ENCODE measurements at regions not wholly inside any gene's neighbourhood (a gene's known extent, or its start where the extent isn't known, plus 50 kb on each side); places are given as distances from the start of the nearest gene placed in this dataset.

- Histone ChIP-seq H3K4me1 (ENCODE audit: control insufficient read depth, insufficient read depth, low read length) (no peaks in the 10 kb centered on the region), H3K36me3 (ENCODE audit: control insufficient read depth, insufficient read depth, low read length) (no peaks in the 10 kb centered on the region), H3K27ac (ENCODE audit: low read length) (no peak overlapping the region), H3K4me3 (ENCODE audit: low read length) (no peak overlapping the region), H3K27me3 (ENCODE audit: control insufficient read depth, insufficient read depth, low read length) (peaks cover 4% of the 10 kb centered on the region), H3K9me3 (replicated peaks; ENCODE audit: control insufficient read depth, low read depth, low read length) (no peaks in the 10 kb centered on the region)
- WGBS (ENCODE audit: insufficient coverage) = 81% methylated on average over 13 of the region's 13 CpGs
- DNase-seq = no peak
Observed at GRCh38 chr6:167470101-167470835, 145.4 kb downstream of the TTLL2 start.

DNA sequence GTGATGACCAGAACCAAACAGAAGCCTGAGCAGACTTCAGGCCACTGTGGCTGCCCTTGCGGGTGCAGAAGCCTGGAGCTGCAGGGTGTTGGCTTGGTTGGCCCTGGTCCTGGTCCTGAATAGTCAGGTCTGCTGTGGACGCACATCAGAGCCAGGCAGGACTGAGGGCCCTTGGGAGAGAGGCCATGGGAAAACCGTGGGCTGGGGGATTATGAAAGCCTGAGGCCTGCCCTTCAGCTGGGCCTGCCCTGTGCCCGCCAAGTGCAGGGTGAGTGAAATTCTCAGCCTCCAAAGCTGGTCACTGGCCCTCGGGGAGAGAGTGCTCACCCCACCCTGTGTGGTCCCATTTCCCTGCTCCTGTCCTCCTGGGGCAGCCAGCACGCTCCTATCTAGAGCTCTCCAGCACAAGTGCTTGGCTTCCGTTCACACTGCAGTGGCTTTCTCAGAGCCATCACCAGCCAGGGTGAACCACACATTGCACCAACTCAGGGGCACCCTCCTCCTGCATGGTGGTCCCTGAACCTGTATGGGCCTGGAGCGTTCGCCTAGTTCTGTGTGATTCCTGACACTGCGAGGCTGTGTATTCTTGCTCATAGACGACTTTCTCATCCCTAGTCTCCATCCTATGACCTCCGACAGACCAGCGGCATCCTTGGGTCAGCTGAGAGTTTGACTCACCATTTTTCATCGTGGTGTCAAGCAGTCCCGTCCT, 146.1 kb downstream of the TTLL2 start:
- Histone ChIP-seq H3K27me3 (ENCODE audit: control insufficient read depth, insufficient read depth, low read length) (peaks cover 4% of the 10 kb centered on the region), H3K9me3 (replicated peaks; ENCODE audit: control insufficient read depth, low read depth, low read length) (no peaks in the 10 kb centered on the region), H3K27ac (ENCODE audit: low read length) (no peak overlapping the region), H3K4me1 (ENCODE audit: control insufficient read depth, insufficient read depth, low read length) (peaks cover 1% of the 10 kb centered on the region), H3K36me3 (ENCODE audit: control insufficient read depth, insufficient read depth, low read length) (no peaks in the 10 kb centered on the region), H3K4me3 (ENCODE audit: low read length) (no peak overlapping the region)
- no peak for DNase-seq
- WGBS (ENCODE audit: insufficient coverage) = 85% methylated on average over 15 of the region's 15 CpGs

- WGBS (ENCODE audit: insufficient coverage) = 85% methylated on average over 7 of the region's 10 CpGs
- H3K4me3 ChIP-seq (ENCODE audit: low read length) = no peak overlapping the region
- H3K9me3 ChIP-seq (replicated peaks; ENCODE audit: control insufficient read depth, low read depth, low read length) = no peaks in the 10 kb centered on the region
- DNase-seq = no peak
- H3K27me3 ChIP-seq (ENCODE audit: control insufficient read depth, insufficient read depth, low read length) = peaks cover 4% of the 10 kb centered on the region
- H3K4me1 ChIP-seq (ENCODE audit: control insufficient read depth, insufficient read depth, low read length) = peaks cover 2% of the 10 kb centered on the region
- no peaks in the 10 kb centered on the region for H3K36me3 ChIP-seq (ENCODE audit: control insufficient read depth, insufficient read depth, low read length)
- H3K27ac ChIP-seq (ENCODE audit: low read length) = no peak overlapping the region
Observed at GRCh38 chr6:167471548-167471930, 146.7 kb downstream of the TTLL2 start.

GRCh38 chr6:167472148-167472547, 147.3 kb downstream of the TTLL2 start:
- WGBS (ENCODE audit: insufficient coverage) = 89% methylated on average over 1 of the region's 4 CpGs
- DNase-seq = no peak
- H3K27ac ChIP-seq (ENCODE audit: low read length) = no peak overlapping the region

GRCh38 chr6:167472880-167473279, 148.0 kb downstream of the TTLL2 start:
- no peaks in the 10 kb centered on the region for H3K9me3 ChIP-seq (replicated peaks; ENCODE audit: control insufficient read depth, low read depth, low read length)
- H3K4me3 ChIP-seq (ENCODE audit: low read length) = no peak overlapping the region
- no peaks in the 10 kb centered on the region for H3K36me3 ChIP-seq (ENCODE audit: control insufficient read depth, insufficient read depth, low read length)
- no peak overlapping the region for H3K27ac ChIP-seq (ENCODE audit: low read length)
- WGBS (ENCODE audit: insufficient coverage) = no CpG with 5 or more reads among the region's 1 CpG
- peaks cover 4% of the 10 kb centered on the region for H3K27me3 ChIP-seq (ENCODE audit: control insufficient read depth, insufficient read depth, low read length)
- peaks cover 2% of the 10 kb centered on the region for H3K4me1 ChIP-seq (ENCODE audit: control insufficient read depth, insufficient read depth, low read length)
- no peak for DNase-seq

More at GRCh38 chr6:167472148-167472547, 147.3 kb downstream of the TTLL2 start:
- peaks cover 2% of the 10 kb centered on the region for H3K4me1 ChIP-seq (ENCODE audit: control insufficient read depth, insufficient read depth, low read length)
- no peak overlapping the region for H3K4me3 ChIP-seq (ENCODE audit: low read length)
- H3K9me3 ChIP-seq (replicated peaks; ENCODE audit: control insufficient read depth, low read depth, low read length) = no peaks in the 10 kb centered on the region
- peaks cover 4% of the 10 kb centered on the region for H3K27me3 ChIP-seq (ENCODE audit: control insufficient read depth, insufficient read depth, low read length)
- no peaks in the 10 kb centered on the region for H3K36me3 ChIP-seq (ENCODE audit: control insufficient read depth, insufficient read depth, low read length)

GRCh38 chr6:167474171-167474570, 149.3 kb downstream of the TTLL2 start:
- Histone ChIP-seq H3K27me3 (ENCODE audit: control insufficient read depth, insufficient read depth, low read length) (peaks cover 4% of the 10 kb centered on the region), H3K27ac (ENCODE audit: low read length) (no peak overlapping the region), H3K36me3 (ENCODE audit: control insufficient read depth, insufficient read depth, low read length) (no peaks in the 10 kb centered on the region), H3K4me1 (ENCODE audit: control insufficient read depth, insufficient read depth, low read length) (peaks cover 2% of the 10 kb centered on the region), H3K9me3 (replicated peaks; ENCODE audit: control insufficient read depth, low read depth, low read length) (no peaks in the 10 kb centered on the region), H3K4me3 (ENCODE audit: low read length) (no peak overlapping the region)
- WGBS (ENCODE audit: insufficient coverage) = 70% methylated on average over 2 of the region's 8 CpGs
- no peak for DNase-seq

DNA sequence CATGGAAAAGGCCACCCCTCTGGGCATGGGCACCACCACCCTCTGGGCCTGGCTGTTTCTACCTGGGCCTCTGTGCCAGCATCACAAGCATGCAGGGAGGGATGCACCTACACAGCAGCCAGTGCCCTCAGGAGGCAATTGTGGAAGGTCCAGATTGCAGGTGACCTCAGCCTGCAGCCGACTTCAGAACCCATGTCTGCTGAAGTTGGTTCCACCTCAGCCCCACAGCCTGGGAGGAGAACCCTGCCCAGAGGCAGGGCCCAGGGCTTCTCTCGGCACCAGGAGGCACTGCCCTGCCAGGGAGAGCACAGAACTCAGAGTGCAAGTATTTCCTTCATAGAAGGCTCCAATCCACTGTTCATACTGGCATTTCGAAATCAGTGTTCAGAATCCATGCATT, 149.8 kb downstream of the TTLL2 start:
- H3K4me1 ChIP-seq (ENCODE audit: control insufficient read depth, insufficient read depth, low read length) = peaks cover 7% of the 10 kb centered on the region
- H3K27ac ChIP-seq (ENCODE audit: low read length) = no peak overlapping the region
- peaks cover 4% of the 10 kb centered on the region for H3K27me3 ChIP-seq (ENCODE audit: control insufficient read depth, insufficient read depth, low read length)
- DNase-seq = no peak
- no peaks in the 10 kb centered on the region for H3K9me3 ChIP-seq (replicated peaks; ENCODE audit: control insufficient read depth, low read depth, low read length)
- H3K36me3 ChIP-seq (ENCODE audit: control insufficient read depth, insufficient read depth, low read length) = no peaks in the 10 kb centered on the region
- H3K4me3 ChIP-seq (ENCODE audit: low read length) = no peak overlapping the region
- 71% methylated on average over 1 of the region's 3 CpGs for WGBS (ENCODE audit: insufficient coverage)

GRCh38 chr6:167475947-167476346, 151.1 kb downstream of the TTLL2 start:
- peaks cover 12% of the 10 kb centered on the region for H3K4me1 ChIP-seq (ENCODE audit: control insufficient read depth, insufficient read depth, low read length)
- H3K27ac ChIP-seq (ENCODE audit: low read length) = no peak overlapping the region
- no peaks in the 10 kb centered on the region for H3K9me3 ChIP-seq (replicated peaks; ENCODE audit: control insufficient read depth, low read depth, low read length)
- no peaks in the 10 kb centered on the region for H3K36me3 ChIP-seq (ENCODE audit: control insufficient read depth, insufficient read depth, low read length)
- no peak for DNase-seq
- WGBS (ENCODE audit: insufficient coverage) = 29% methylated on average over 9 of the region's 9 CpGs
- H3K27me3 ChIP-seq (ENCODE audit: control insufficient read depth, insufficient read depth, low read length) = peaks cover 4% of the 10 kb centered on the region
- H3K4me3 ChIP-seq (ENCODE audit: low read length) = no peak overlapping the region

- H3K27ac ChIP-seq (ENCODE audit: low read length) = no peak overlapping the region
- no peaks in the 10 kb centered on the region for H3K36me3 ChIP-seq (ENCODE audit: control insufficient read depth, insufficient read depth, low read length)
- DNase-seq = no peak
- no peak overlapping the region for H3K4me3 ChIP-seq (ENCODE audit: low read length)
- peaks cover 12% of the 10 kb centered on the region for H3K4me1 ChIP-seq (ENCODE audit: control insufficient read depth, insufficient read depth, low read length)
- 79% methylated on average over 12 of the region's 16 CpGs for WGBS (ENCODE audit: insufficient coverage)
- H3K9me3 ChIP-seq (replicated peaks; ENCODE audit: control insufficient read depth, low read depth, low read length) = no peaks in the 10 kb centered on the region
- peaks cover 4% of the 10 kb centered on the region for H3K27me3 ChIP-seq (ENCODE audit: control insufficient read depth, insufficient read depth, low read length)
Observed at GRCh38 chr6:167476844-167477595, 152.1 kb downstream of the TTLL2 start.

DNA sequence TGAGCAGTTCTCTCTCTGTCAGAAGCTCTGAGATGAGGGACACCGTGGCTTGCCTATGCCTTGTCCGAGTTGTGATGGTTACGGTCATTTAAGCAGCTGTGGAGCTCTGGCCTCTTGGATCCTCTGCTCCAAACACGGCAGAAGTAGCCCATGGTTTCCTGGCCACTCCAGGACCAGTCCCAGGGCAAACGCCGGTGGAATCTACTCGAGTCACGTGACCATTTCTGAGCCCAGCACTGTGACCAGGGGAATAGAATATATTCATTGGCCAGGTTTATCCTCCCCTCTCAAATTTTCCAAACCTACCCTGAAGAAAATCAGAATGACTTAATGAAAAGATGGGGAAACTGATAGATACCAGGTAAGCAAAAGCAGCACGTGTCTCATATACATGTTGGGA, 152.8 kb downstream of the TTLL2 start:
- H3K4me1 ChIP-seq (ENCODE audit: control insufficient read depth, insufficient read depth, low read length) = peaks cover 12% of the 10 kb centered on the region
- no peaks in the 10 kb centered on the region for H3K9me3 ChIP-seq (replicated peaks; ENCODE audit: control insufficient read depth, low read depth, low read length)
- H3K4me3 ChIP-seq (ENCODE audit: low read length) = no peak overlapping the region
- DNase-seq = no peak
- no peak overlapping the region for H3K27ac ChIP-seq (ENCODE audit: low read length)
- 91% methylated on average over 4 of the region's 9 CpGs for WGBS (ENCODE audit: insufficient coverage)
- peaks cover 4% of the 10 kb centered on the region for H3K27me3 ChIP-seq (ENCODE audit: control insufficient read depth, insufficient read depth, low read length)
- H3K36me3 ChIP-seq (ENCODE audit: control insufficient read depth, insufficient read depth, low read length) = no peaks in the 10 kb centered on the region
